Left ventricle myocardium inferior (tissue), 1 donor: ENCODE measurements at regions not wholly inside any gene's neighbourhood (a gene's known extent, or its start where the extent isn't known, plus 50 kb on each side); places are given as distances from the start of the nearest gene placed in this dataset.

Source experiments
- DNase-seq: peaks from one replicate; pipeline ENCODE4 v3.0.0-alpha.2; 2020
- H3K27ac ChIP-seq: fragments of 200-600 bp; replicated peaks from 2 replicates; pipeline ENCODE4 v1.8.0; 2021
- H3K27me3 ChIP-seq: fragments of 200-600 bp; 2 replicates; pipeline ENCODE4 v1.8.0; 2021; ENCODE audit warnings: low read depth
- H3K36me3 ChIP-seq: fragments of 200-600 bp; 2 replicates; pipeline ENCODE4 v1.8.0; 2021
- H3K4me1 ChIP-seq: fragments of 200-600 bp; 2 replicates; pipeline ENCODE4 v1.8.0; 2021
- H3K4me3 ChIP-seq: fragments of 200-600 bp; 2 replicates; pipeline ENCODE4 v1.8.0; 2021; ENCODE audit warnings: mild to moderate bottlenecking, moderate library complexity
- H3K9me3 ChIP-seq: fragments of 200-600 bp; replicated peaks from 2 replicates; pipeline ENCODE4 v1.8.0; 2021
- CTCF ChIP-seq: fragments of 200-600 bp; IDR thresholded peaks from 2 replicates; pipeline ENCODE4 v1.8.0; 2021; ENCODE audit warnings: antibody characterized with exemption, mild to moderate bottlenecking, borderline replicate concordance
- intact Hi-C: fragments of 100-400 bp; cut with micrococcal nuclease; formaldehyde crosslinking; loops from one replicate; pipeline ENCODE4 v1.11.0; 2022
- donor health status: DM: no; HTN: yes; CAD: no; lungs with severe emphysema.

- H3K36me3 ChIP-seq: no peaks in the 10 kb centered on the region
- no peak for DNase-seq
- H3K4me1 ChIP-seq: peaks cover 8% of the 10 kb centered on the region
- intact Hi-C loops: no loop called here
- no peak for TF ChIP-seq CTCF
- H3K4me3 ChIP-seq: no peak overlapping the region
- peaks cover 10% of the 10 kb centered on the region for H3K9me3 ChIP-seq
- no peak overlapping the region for H3K27ac ChIP-seq
- no peaks in the 10 kb centered on the region for H3K27me3 ChIP-seq
Measured at GRCh38 chr5:56307714-56308333, 74.7 kb upstream of the ANKRD55 start.

GRCh38 chr5:56306433-56307150 is 73.5 kb upstream of the ANKRD55 start:
- peaks cover 8% of the 10 kb centered on the region for H3K4me1 ChIP-seq

GRCh38 chr5:56305001-56305950 is 72.1 kb upstream of the ANKRD55 start:
- no peak for TF ChIP-seq CTCF

More at GRCh38 chr5:56306433-56307150, 73.5 kb upstream of the ANKRD55 start:
- H3K36me3 ChIP-seq: no peaks in the 10 kb centered on the region
- no peak overlapping the region for H3K4me3 ChIP-seq
- H3K27me3 ChIP-seq: no peaks in the 10 kb centered on the region
- H3K9me3 ChIP-seq: peaks cover 10% of the 10 kb centered on the region
- no peak overlapping the region for H3K27ac ChIP-seq
- no peak for DNase-seq
- TF ChIP-seq CTCF: no peak
- intact Hi-C loops: no loop called here

GRCh38 chr5:56303511-56303910 is 70.4 kb upstream of the ANKRD55 start:
- intact Hi-C loops: no loop called here
- Histone ChIP-seq H3K4me3 (no peak overlapping the region), H3K27me3 (no peaks in the 10 kb centered on the region), H3K36me3 (no peaks in the 10 kb centered on the region), H3K4me1 (peaks cover 17% of the 10 kb centered on the region), H3K27ac (no peak overlapping the region), H3K9me3 (peaks cover 10% of the 10 kb centered on the region)
- no peak for DNase-seq
- TF ChIP-seq CTCF: no peak

More at GRCh38 chr5:56305001-56305950, 72.1 kb upstream of the ANKRD55 start:
- Histone ChIP-seq H3K36me3 (no peaks in the 10 kb centered on the region), H3K4me1 (peaks cover under 1% of the 10 kb centered on the region), H3K27me3 (no peaks in the 10 kb centered on the region), H3K4me3 (no peak overlapping the region), H3K27ac (no peak overlapping the region), H3K9me3 (peaks cover 10% of the 10 kb centered on the region)
- intact Hi-C loops: no loop called here
- DNase-seq: no peak

GRCh38 chr5:56302027-56302426 is 68.9 kb upstream of the ANKRD55 start:
- no peaks in the 10 kb centered on the region for H3K36me3 ChIP-seq
- TF ChIP-seq CTCF: no peak
- no peak overlapping the region for H3K4me3 ChIP-seq
- peaks cover 26% of the 10 kb centered on the region for H3K4me1 ChIP-seq
- peaks cover 10% of the 10 kb centered on the region for H3K9me3 ChIP-seq
- no peaks in the 10 kb centered on the region for H3K27me3 ChIP-seq
- intact Hi-C loops: no loop called here
- no peak overlapping the region for H3K27ac ChIP-seq
- DNase-seq: no peak
